Hindlimb muscle (tissue), 1 donor: ENCODE measurements at regions not wholly inside any gene's neighbourhood (a gene's known extent, or its start where the extent isn't known, plus 50 kb on each side); places are given as distances from the start of the nearest gene placed in this dataset.

Experiments
- DNase-seq: peaks from one replicate; pipeline ENCODE4 v3.0.0-alpha.2; 2013

GRCh38 chr16:35296962-35297653 is 1837.7 kb downstream of the TP53TG3F start:
- no peak for DNase-seq

- DNase-seq = no peak
These were observed 1839.2 kb downstream of the TP53TG3F start for GRCh38 chr16:35298460-35299243.

GRCh38 chr16:35302859-35303258 is 1843.4 kb downstream of the TP53TG3F start:
- DNase-seq = no peak

- no peak for DNase-seq
These were observed 1846.1 kb downstream of the TP53TG3F start for GRCh38 chr16:35305476-35305875.

- no peak for DNase-seq
These were observed 1847.5 kb downstream of the TP53TG3F start for GRCh38 chr16:35306915-35307314.

GRCh38 chr16:35308674-35309073 is 1849.3 kb downstream of the TP53TG3F start:
- DNase-seq = no peak

GRCh38 chr16:35310999-35311398 is 1851.6 kb downstream of the TP53TG3F start:
- no peak for DNase-seq

GRCh38 chr16:35311475-35311874 is 1852.1 kb downstream of the TP53TG3F start:
- no peak for DNase-seq

GRCh38 chr16:35314298-35314697 is 1854.9 kb downstream of the TP53TG3F start:
- DNase-seq = no peak

GRCh38 chr16:35319536-35320192 is 1860.3 kb downstream of the TP53TG3F start:
- no peak for DNase-seq

- no peak for DNase-seq
These were observed 1866.5 kb downstream of the TP53TG3F start for GRCh38 chr16:35325936-35326335.

- no peak for DNase-seq
These were observed 1879.9 kb downstream of the TP53TG3F start for GRCh38 chr16:35339337-35339736.

GRCh38 chr16:35342012-35342411 is 1882.6 kb downstream of the TP53TG3F start:
- DNase-seq = no peak

GRCh38 chr16:35344012-35344762 is 1884.8 kb downstream of the TP53TG3F start:
- no peak for DNase-seq

- no peak for DNase-seq
These were observed 1893.0 kb downstream of the TP53TG3F start for GRCh38 chr16:35352431-35352830.

- DNase-seq = no peak
These were observed 1904.1 kb downstream of the TP53TG3F start for GRCh38 chr16:35363510-35363909.

- no peak for DNase-seq
These were observed 1904.9 kb downstream of the TP53TG3F start for GRCh38 chr16:35364263-35364662.

- peak; percentile 0 for DNase-seq
These were observed 1906.3 kb downstream of the TP53TG3F start for GRCh38 chr16:35365675-35366074.

GRCh38 chr16:35370617-35371016 is 1911.2 kb downstream of the TP53TG3F start:
- DNase-seq = no peak

GRCh38 chr16:35377142-35377541 is 1917.7 kb downstream of the TP53TG3F start:
- DNase-seq = no peak

GRCh38 chr16:35386619-35387018 is 1927.2 kb downstream of the TP53TG3F start:
- DNase-seq = no peak

GRCh38 chr16:35391328-35391727 is 1931.9 kb downstream of the TP53TG3F start:
- DNase-seq = no peak

- no peak for DNase-seq
These were observed 1938.8 kb downstream of the TP53TG3F start for GRCh38 chr16:35398180-35398579.
